ENCODE measurements at regions not wholly inside any gene's neighbourhood (a gene's known extent, or its start where the extent isn't known, plus 50 kb on each side); places are given as distances from the start of the nearest gene placed in this dataset.

DNA sequence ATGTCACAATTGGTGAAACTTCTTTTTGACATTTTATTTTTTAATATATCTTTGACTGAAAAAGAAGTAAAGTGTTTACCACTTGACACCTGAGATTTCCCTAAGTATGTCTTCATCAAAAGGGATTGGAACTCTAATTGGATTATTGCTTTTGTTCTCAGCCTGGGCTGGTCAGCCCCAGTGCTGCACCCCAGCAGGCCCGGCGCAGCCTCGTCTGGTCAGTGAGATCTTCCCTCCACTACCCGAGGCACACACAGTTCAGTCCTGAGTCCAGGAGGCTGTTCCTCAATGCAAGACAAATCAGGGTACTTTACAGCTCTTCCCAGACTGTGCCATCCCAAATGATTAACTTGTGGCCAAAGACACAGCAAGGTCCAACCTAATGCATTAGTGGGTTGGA is 146.9 kb upstream of the SEMA6D start:
- no peaks in the 10 kb centered on the region for H3K9me3 ChIP-seq
- H3K36me3 ChIP-seq, result no peaks in the 10 kb centered on the region
- H3K4me3 ChIP-seq (ENCODE audit: low read depth in 1 of 2, low read length in 1 of 2), result no peak overlapping the region
- peaks cover 6% of the 10 kb centered on the region for H3K27me3 ChIP-seq
- no peak overlapping the region for H3K27ac ChIP-seq
- TF ChIP-seq, protein P1, sequence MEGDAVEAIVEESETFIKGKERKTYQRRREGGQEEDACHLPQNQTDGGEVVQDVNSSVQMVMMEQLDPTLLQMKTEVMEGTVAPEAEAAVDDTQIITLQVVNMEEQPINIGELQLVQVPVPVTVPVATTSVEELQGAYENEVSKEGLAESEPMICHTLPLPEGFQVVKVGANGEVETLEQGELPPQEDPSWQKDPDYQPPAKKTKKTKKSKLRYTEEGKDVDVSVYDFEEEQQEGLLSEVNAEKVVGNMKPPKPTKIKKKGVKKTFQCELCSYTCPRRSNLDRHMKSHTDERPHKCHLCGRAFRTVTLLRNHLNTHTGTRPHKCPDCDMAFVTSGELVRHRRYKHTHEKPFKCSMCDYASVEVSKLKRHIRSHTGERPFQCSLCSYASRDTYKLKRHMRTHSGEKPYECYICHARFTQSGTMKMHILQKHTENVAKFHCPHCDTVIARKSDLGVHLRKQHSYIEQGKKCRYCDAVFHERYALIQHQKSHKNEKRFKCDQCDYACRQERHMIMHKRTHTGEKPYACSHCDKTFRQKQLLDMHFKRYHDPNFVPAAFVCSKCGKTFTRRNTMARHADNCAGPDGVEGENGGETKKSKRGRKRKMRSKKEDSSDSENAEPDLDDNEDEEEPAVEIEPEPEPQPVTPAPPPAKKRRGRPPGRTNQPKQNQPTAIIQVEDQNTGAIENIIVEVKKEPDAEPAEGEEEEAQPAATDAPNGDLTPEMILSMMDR (IDR thresholded peaks at IDR 0.05), result no peak
- H3K4me1 ChIP-seq (ENCODE audit: control insufficient read depth in 1 of 2, insufficient read depth in 1 of 2, low read depth in 1 of 2, low read length in 1 of 2), result no peaks in the 10 kb centered on the region

DNA sequence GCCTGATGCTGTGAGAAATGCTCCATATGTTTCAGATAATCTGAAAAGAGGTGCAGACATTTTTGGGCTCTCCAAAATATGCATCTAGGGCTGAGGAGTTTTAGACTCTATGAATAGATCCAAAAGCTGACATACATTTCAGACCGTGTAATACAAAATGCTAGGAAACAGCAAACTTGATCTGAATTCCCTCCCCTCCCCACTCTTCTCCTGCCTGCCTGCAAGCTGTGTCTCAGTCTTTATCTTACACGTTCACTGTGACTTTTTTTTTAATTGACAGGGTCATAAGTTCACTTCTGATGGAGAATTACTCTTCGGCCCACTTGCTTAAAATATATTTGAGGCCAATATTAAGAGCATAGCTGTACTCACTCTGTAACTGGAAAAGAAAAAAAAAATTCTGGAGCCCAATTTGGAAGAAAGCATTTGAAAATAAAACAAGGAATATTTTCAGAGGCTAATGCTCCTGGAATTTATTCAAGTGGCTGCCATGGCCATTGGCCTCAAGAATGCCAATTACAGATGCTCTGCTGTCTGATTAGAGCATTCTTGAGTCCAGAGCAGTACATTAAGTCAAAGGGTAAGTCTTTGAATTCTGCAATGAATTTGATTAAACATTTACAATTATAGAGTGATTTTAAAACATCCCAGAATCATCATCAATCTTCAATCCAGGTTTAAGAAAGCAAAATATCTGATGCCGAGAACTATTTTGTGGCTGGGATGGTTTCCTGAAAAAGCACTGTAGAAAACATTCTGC is 146.2 kb upstream of the SEMA6D start:
- no peak overlapping the region for H3K4me3 ChIP-seq (ENCODE audit: low read depth in 1 of 2, low read length in 1 of 2)
- H3K27me3 ChIP-seq, result peaks cover 6% of the 10 kb centered on the region
- H3K27ac ChIP-seq, result no peak overlapping the region
- no peaks in the 10 kb centered on the region for H3K4me1 ChIP-seq (ENCODE audit: control insufficient read depth in 1 of 2, insufficient read depth in 1 of 2, low read depth in 1 of 2, low read length in 1 of 2)
- no peaks in the 10 kb centered on the region for H3K9me3 ChIP-seq
- H3K36me3 ChIP-seq, result no peaks in the 10 kb centered on the region
- TF ChIP-seq, protein P1 (IDR thresholded peaks at IDR 0.05), result no peak

DNA sequence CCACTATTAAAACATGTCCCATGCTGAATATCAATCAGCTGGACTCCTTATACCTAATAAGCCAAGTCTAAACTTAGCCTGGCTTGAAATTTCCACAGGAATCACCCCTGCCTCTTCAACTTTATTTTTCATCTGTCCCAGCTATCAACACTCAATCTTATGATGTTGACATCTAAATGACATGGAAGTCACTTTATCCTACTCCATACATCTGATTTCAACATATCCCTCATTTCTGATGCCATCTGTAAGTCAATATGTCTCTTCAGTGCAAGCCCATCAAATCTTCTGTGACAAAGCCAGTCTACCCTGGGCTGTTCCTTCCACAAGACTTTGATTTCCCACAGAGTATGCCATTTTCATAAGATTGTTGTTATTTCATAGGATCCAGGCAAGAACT is 143.6 kb upstream of the SEMA6D start:
- TF ChIP-seq, protein P1 (IDR thresholded peaks at IDR 0.05), result no peak
- H3K27ac ChIP-seq, result no peak overlapping the region
- H3K27me3 ChIP-seq, result peaks cover 6% of the 10 kb centered on the region
- H3K36me3 ChIP-seq, result no peaks in the 10 kb centered on the region
- no peaks in the 10 kb centered on the region for H3K4me1 ChIP-seq (ENCODE audit: control insufficient read depth in 1 of 2, insufficient read depth in 1 of 2, low read depth in 1 of 2, low read length in 1 of 2)
- H3K9me3 ChIP-seq, result no peaks in the 10 kb centered on the region
- H3K4me3 ChIP-seq (ENCODE audit: low read depth in 1 of 2, low read length in 1 of 2), result no peak overlapping the region

DNA sequence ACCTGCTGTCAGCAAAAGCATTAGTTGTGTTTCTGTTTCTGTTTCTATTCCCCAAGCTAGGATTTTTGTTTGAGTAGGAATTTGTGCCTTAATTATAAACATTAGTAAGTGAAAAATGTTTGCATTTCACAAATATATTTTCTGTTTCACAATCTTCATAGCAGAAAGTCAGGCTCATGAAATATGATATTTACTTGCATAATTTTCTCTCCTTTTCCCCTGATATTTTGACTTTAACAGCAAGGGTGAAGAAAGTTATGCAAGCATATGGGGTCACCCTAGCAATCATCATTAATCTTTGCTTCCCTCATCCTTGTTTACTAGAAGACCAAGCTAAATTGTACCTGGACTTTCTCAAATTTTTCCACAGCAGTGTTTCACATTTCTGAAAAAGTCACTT is 140.3 kb upstream of the SEMA6D start:
- TF ChIP-seq, protein P1 (IDR thresholded peaks at IDR 0.05), result no peak
- no peaks in the 10 kb centered on the region for H3K4me1 ChIP-seq (ENCODE audit: control insufficient read depth in 1 of 2, insufficient read depth in 1 of 2, low read depth in 1 of 2, low read length in 1 of 2)
- no peak overlapping the region for H3K4me3 ChIP-seq (ENCODE audit: low read depth in 1 of 2, low read length in 1 of 2)
- no peaks in the 10 kb centered on the region for H3K9me3 ChIP-seq
- no peak overlapping the region for H3K27ac ChIP-seq
- no peaks in the 10 kb centered on the region for H3K36me3 ChIP-seq
- H3K27me3 ChIP-seq, result peaks cover 6% of the 10 kb centered on the region

DNA sequence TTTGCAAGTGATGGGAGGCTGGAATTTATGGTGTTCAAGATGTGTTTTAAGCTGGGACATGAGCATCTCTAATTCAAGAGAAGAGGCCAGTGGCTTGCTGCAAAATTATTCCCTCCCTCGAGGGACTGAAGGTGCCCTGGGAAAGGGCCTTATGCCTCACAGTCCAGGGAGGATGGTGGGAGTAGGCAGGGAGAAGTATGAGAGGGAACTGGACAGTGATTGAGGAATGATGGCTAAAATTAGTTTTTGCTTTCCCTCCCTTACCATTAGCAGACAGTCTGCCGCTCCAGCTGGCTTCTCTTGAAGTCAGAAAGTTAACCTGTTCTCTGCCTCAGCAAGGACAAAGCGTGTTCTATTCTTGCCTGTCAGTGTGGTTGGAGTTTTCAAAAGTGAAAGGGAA is 139.8 kb upstream of the SEMA6D start:
- H3K4me3 ChIP-seq (ENCODE audit: low read depth in 1 of 2, low read length in 1 of 2), result no peak overlapping the region
- H3K36me3 ChIP-seq, result no peaks in the 10 kb centered on the region
- TF ChIP-seq, protein P1 (IDR thresholded peaks at IDR 0.05), result no peak
- peaks cover 6% of the 10 kb centered on the region for H3K27me3 ChIP-seq
- H3K4me1 ChIP-seq (ENCODE audit: control insufficient read depth in 1 of 2, insufficient read depth in 1 of 2, low read depth in 1 of 2, low read length in 1 of 2), result no peaks in the 10 kb centered on the region
- H3K9me3 ChIP-seq, result no peaks in the 10 kb centered on the region
- H3K27ac ChIP-seq, result no peak overlapping the region

Data from neutrophil (primary cell).